HG03064 (cell line): ENCODE measurements at regions not wholly inside any gene's neighbourhood (a gene's known extent, or its start where the extent isn't known, plus 50 kb on each side); places are given as distances from the start of the nearest gene placed in this dataset.
"Not testable (repeated sequence)": the region's sequence is repeated elsewhere in the genome, so short reads cannot be mapped to it uniquely, and the experiment has no call there.

Source experiments
- ATAC-seq: cut with Tn5 transposase; IDR thresholded peaks from one replicate; pipeline ENCODE4 v1.9.1; 2021; ENCODE audit warnings: low read depth; ENCODE audit not compliant: unreplicated experiment

GRCh38 chr16:63789603-63790002, 1332.3 kb downstream of the CDH11 start:
- ATAC-seq = no peak

- no peak for ATAC-seq
Observed at GRCh38 chr16:63787014-63787413, 1334.8 kb downstream of the CDH11 start.

- ATAC-seq = no peak
Observed at GRCh38 chr16:63785170-63785569, 1336.7 kb downstream of the CDH11 start.

- no peak for ATAC-seq
Observed at GRCh38 chr16:63776437-63776836, 1345.4 kb downstream of the CDH11 start.

GRCh38 chr16:63776034-63776433, 1345.8 kb downstream of the CDH11 start:
- ATAC-seq = no peak

GRCh38 chr16:63774302-63774701, 1347.6 kb downstream of the CDH11 start:
- no peak for ATAC-seq

- ATAC-seq = no peak
Observed at GRCh38 chr16:63769211-63769610, 1352.7 kb downstream of the CDH11 start.

- ATAC-seq = not testable (repeated sequence)
Observed at GRCh38 chr16:63760246-63760645, 1361.6 kb downstream of the CDH11 start.

- no peak for ATAC-seq
Observed at GRCh38 chr16:63752347-63752746, 1369.5 kb downstream of the CDH11 start.

GRCh38 chr16:63749276-63749675, 1372.6 kb downstream of the CDH11 start:
- ATAC-seq = no peak

- ATAC-seq = no peak
Observed at GRCh38 chr16:63745456-63745855, 1376.4 kb downstream of the CDH11 start.

GRCh38 chr16:63744077-63744874, 1377.6 kb downstream of the CDH11 start:
- ATAC-seq = no peak

GRCh38 chr16:63742150-63742549, 1379.7 kb downstream of the CDH11 start:
- no peak for ATAC-seq

- ATAC-seq = no peak
Observed at GRCh38 chr16:63737633-63738032, 1384.2 kb downstream of the CDH11 start.

GRCh38 chr16:63735456-63735855, 1386.4 kb downstream of the CDH11 start:
- ATAC-seq = no peak

GRCh38 chr16:63720848-63721247, 1401.0 kb downstream of the CDH11 start:
- ATAC-seq = no peak

GRCh38 chr16:63719926-63720325, 1401.9 kb downstream of the CDH11 start:
- ATAC-seq = no peak

GRCh38 chr16:63717806-63718205, 1404.1 kb downstream of the CDH11 start:
- ATAC-seq = no peak

GRCh38 chr16:63714876-63715275, 1407.0 kb downstream of the CDH11 start:
- ATAC-seq = no peak

- ATAC-seq = no peak
Observed at GRCh38 chr16:63712725-63713124, 1409.1 kb downstream of the CDH11 start.

GRCh38 chr16:63703612-63704011, 1418.3 kb downstream of the CDH11 start:
- ATAC-seq = no peak

GRCh38 chr16:63702981-63703590, 1418.8 kb downstream of the CDH11 start:
- ATAC-seq = no peak
